ENCODE measurements at regions not wholly inside any gene's neighbourhood (a gene's known extent, or its start where the extent isn't known, plus 50 kb on each side); places are given as distances from the start of the nearest gene placed in this dataset.

GRCh38 chr4:108378164-108378563 is 209.4 kb upstream of the LEF1 start:
- no peaks in the 10 kb centered on the region for H3K79me2 ChIP-seq (ENCODE audit: insufficient read depth, low read length)
- no peak overlapping the region for H3K4me2 ChIP-seq (ENCODE audit: low read depth, low read length, poor library complexity, severe bottlenecking)
- no peaks in the 10 kb centered on the region for H3K9me3 ChIP-seq (ENCODE audit: insufficient read depth, low read length)
- H3K36me3 ChIP-seq (ENCODE audit: low read length), result no peaks in the 10 kb centered on the region
- no peaks in the 10 kb centered on the region for H3K9me2 ChIP-seq (replicated peaks; ENCODE audit: insufficient read depth, low read length)
- H4K20me1 ChIP-seq (ENCODE audit: low read depth, low read length), result no peaks in the 10 kb centered on the region
- no peak overlapping the region for H2AFZ ChIP-seq (ENCODE audit: low read depth, low read length, severe bottlenecking)
- H3K27ac ChIP-seq (ENCODE audit: low read depth, low read length), result no peak overlapping the region
- TF ChIP-seq, protein P1, sequence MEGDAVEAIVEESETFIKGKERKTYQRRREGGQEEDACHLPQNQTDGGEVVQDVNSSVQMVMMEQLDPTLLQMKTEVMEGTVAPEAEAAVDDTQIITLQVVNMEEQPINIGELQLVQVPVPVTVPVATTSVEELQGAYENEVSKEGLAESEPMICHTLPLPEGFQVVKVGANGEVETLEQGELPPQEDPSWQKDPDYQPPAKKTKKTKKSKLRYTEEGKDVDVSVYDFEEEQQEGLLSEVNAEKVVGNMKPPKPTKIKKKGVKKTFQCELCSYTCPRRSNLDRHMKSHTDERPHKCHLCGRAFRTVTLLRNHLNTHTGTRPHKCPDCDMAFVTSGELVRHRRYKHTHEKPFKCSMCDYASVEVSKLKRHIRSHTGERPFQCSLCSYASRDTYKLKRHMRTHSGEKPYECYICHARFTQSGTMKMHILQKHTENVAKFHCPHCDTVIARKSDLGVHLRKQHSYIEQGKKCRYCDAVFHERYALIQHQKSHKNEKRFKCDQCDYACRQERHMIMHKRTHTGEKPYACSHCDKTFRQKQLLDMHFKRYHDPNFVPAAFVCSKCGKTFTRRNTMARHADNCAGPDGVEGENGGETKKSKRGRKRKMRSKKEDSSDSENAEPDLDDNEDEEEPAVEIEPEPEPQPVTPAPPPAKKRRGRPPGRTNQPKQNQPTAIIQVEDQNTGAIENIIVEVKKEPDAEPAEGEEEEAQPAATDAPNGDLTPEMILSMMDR (IDR thresholded peaks at IDR 0.05; ENCODE audit: insufficient read depth, low read length, poor library complexity, severe bottlenecking), result no peak
- TF ChIP-seq EZH2phosphoT487 (conservative IDR thresholded peaks at IDR 0.05; ENCODE audit: low read length), result no peak
- H3F3A ChIP-seq (ENCODE audit: insufficient read depth), result no peaks in the 10 kb centered on the region
- no peaks in the 10 kb centered on the region for H3K27me3 ChIP-seq (ENCODE audit: low read length)
- no peak overlapping the region for H3K9ac ChIP-seq (ENCODE audit: low read length)
- H3K4me3 ChIP-seq (ENCODE audit: insufficient read depth, low read length, poor library complexity, severe bottlenecking), result no peak overlapping the region

DNA sequence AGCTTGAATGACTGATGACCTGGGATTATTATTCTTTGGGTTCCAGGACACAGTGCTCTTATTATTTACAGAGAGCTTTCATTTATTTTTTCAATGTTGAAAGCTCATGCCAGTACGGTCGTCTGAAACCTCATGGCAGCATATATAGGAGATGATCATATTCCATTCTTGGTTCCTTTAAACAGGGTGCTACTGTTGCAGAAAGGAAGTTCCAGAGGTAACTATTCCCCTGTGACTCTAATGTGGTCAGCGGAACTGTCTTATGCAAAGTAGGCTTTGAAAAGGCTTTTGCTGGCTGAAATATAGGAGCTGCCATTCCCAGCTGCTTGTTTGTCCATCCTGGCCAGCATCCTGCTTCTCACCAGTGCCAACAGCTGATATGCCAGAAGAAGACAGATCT is 208.3 kb upstream of the LEF1 start:
- no peaks in the 10 kb centered on the region for H3K9me3 ChIP-seq (ENCODE audit: insufficient read depth, low read length)
- H3K9ac ChIP-seq (ENCODE audit: low read length), result no peak overlapping the region
- H3K27ac ChIP-seq (ENCODE audit: low read depth, low read length), result no peak overlapping the region
- no peaks in the 10 kb centered on the region for H4K20me1 ChIP-seq (ENCODE audit: low read depth, low read length)
- H3K36me3 ChIP-seq (ENCODE audit: low read length), result no peaks in the 10 kb centered on the region
- H3K27me3 ChIP-seq (ENCODE audit: low read length), result no peaks in the 10 kb centered on the region
- H3K9me2 ChIP-seq (replicated peaks; ENCODE audit: insufficient read depth, low read length), result no peaks in the 10 kb centered on the region
- no peak overlapping the region for H2AFZ ChIP-seq (ENCODE audit: low read depth, low read length, severe bottlenecking)
- TF ChIP-seq EZH2phosphoT487 (conservative IDR thresholded peaks at IDR 0.05; ENCODE audit: low read length), result no peak
- TF ChIP-seq, protein P1 (IDR thresholded peaks at IDR 0.05; ENCODE audit: insufficient read depth, low read length, poor library complexity, severe bottlenecking), result no peak
- H3F3A ChIP-seq (ENCODE audit: insufficient read depth), result no peaks in the 10 kb centered on the region
- H3K79me2 ChIP-seq (ENCODE audit: insufficient read depth, low read length), result no peaks in the 10 kb centered on the region
- H3K4me2 ChIP-seq (ENCODE audit: low read depth, low read length, poor library complexity, severe bottlenecking), result no peak overlapping the region
- no peak overlapping the region for H3K4me3 ChIP-seq (ENCODE audit: insufficient read depth, low read length, poor library complexity, severe bottlenecking)

GRCh38 chr4:108375434-108375833 is 206.7 kb upstream of the LEF1 start:
- Histone ChIP-seq H3K4me3 (ENCODE audit: insufficient read depth, low read length, poor library complexity, severe bottlenecking) (no peak overlapping the region), H4K20me1 (ENCODE audit: low read depth, low read length) (no peaks in the 10 kb centered on the region), H3K79me2 (ENCODE audit: insufficient read depth, low read length) (no peaks in the 10 kb centered on the region), H3K27me3 (ENCODE audit: low read length) (no peaks in the 10 kb centered on the region), H3K36me3 (ENCODE audit: low read length) (no peaks in the 10 kb centered on the region), H3K4me2 (ENCODE audit: low read depth, low read length, poor library complexity, severe bottlenecking) (no peak overlapping the region), H3K9me2 (replicated peaks; ENCODE audit: insufficient read depth, low read length) (no peaks in the 10 kb centered on the region), H3K9ac (ENCODE audit: low read length) (no peak overlapping the region), H2AFZ (ENCODE audit: low read depth, low read length, severe bottlenecking) (no peak overlapping the region), H3K27ac (ENCODE audit: low read depth, low read length) (no peak overlapping the region), H3F3A (ENCODE audit: insufficient read depth) (no peaks in the 10 kb centered on the region), H3K9me3 (ENCODE audit: insufficient read depth, low read length) (no peaks in the 10 kb centered on the region)
- TF ChIP-seq, protein P1 (IDR thresholded peaks at IDR 0.05; ENCODE audit: insufficient read depth, low read length, poor library complexity, severe bottlenecking), result no peak
- TF ChIP-seq EZH2phosphoT487 (conservative IDR thresholded peaks at IDR 0.05; ENCODE audit: low read length), result no peak

All from SU-DHL-6 (cell line).